ENCODE measurements at regions not wholly inside any gene's neighbourhood (a gene's known extent, or its start where the extent isn't known, plus 50 kb on each side); places are given as distances from the start of the nearest gene placed in this dataset.

GRCh38 chr16:62353355-62353754 lies 317.1 kb upstream of the CDH8 start:
- TF ChIP-seq CTCF (conservative IDR thresholded peaks at IDR 0.05; ENCODE audit: low read depth, low read length): no peak
- H3K4me3 ChIP-seq (ENCODE audit: low read depth, low read length): no peak overlapping the region
- no peak for DNase-seq (ENCODE audit: low read depth)

- no peak for DNase-seq (ENCODE audit: low read depth)
- no peak overlapping the region for H3K4me3 ChIP-seq (ENCODE audit: low read depth, low read length)
- no peak for TF ChIP-seq CTCF (conservative IDR thresholded peaks at IDR 0.05; ENCODE audit: low read depth, low read length)
Measured at GRCh38 chr16:62342216-62342615, 306.0 kb upstream of the CDH8 start.

GRCh38 chr16:62335356-62335755 lies 299.1 kb upstream of the CDH8 start:
- no peak for DNase-seq (ENCODE audit: low read depth)
- TF ChIP-seq CTCF (conservative IDR thresholded peaks at IDR 0.05; ENCODE audit: low read depth, low read length): no peak
- no peak overlapping the region for H3K4me3 ChIP-seq (ENCODE audit: low read depth, low read length)

GRCh38 chr16:62321606-62322005 lies 285.4 kb upstream of the CDH8 start:
- TF ChIP-seq CTCF (conservative IDR thresholded peaks at IDR 0.05; ENCODE audit: low read depth, low read length): no peak
- DNase-seq (ENCODE audit: low read depth): no peak
- no peak overlapping the region for H3K4me3 ChIP-seq (ENCODE audit: low read depth, low read length)

GRCh38 chr16:62298600-62298999 lies 262.4 kb upstream of the CDH8 start:
- DNase-seq (ENCODE audit: low read depth): no peak
- no peak overlapping the region for H3K4me3 ChIP-seq (ENCODE audit: low read depth, low read length)
- TF ChIP-seq CTCF (conservative IDR thresholded peaks at IDR 0.05; ENCODE audit: low read depth, low read length): no peak

- TF ChIP-seq CTCF (conservative IDR thresholded peaks at IDR 0.05; ENCODE audit: low read depth, low read length): no peak
- no peak for DNase-seq (ENCODE audit: low read depth)
Measured at GRCh38 chr16:62294213-62294972, 258.2 kb upstream of the CDH8 start.

GRCh38 chr16:62288990-62289629 lies 252.9 kb upstream of the CDH8 start:
- no peak for TF ChIP-seq CTCF (conservative IDR thresholded peaks at IDR 0.05; ENCODE audit: low read depth, low read length)
- DNase-seq (ENCODE audit: low read depth): no peak
- H3K4me3 ChIP-seq (ENCODE audit: low read depth, low read length): no peak overlapping the region

More at GRCh38 chr16:62294213-62294972, 258.2 kb upstream of the CDH8 start:
- H3K4me3 ChIP-seq (ENCODE audit: low read depth, low read length): no peak overlapping the region
